ENCODE measurements at regions not wholly inside any gene's neighbourhood (a gene's known extent, or its start where the extent isn't known, plus 50 kb on each side); places are given as distances from the start of the nearest gene placed in this dataset.
"Not testable (repeated sequence)": the region's sequence is repeated elsewhere in the genome, so short reads cannot be mapped to it uniquely, and the experiment has no call there.

- no peak overlapping the region for H3K27ac Mint-ChIP-seq
- TF ChIP-seq, protein P1, sequence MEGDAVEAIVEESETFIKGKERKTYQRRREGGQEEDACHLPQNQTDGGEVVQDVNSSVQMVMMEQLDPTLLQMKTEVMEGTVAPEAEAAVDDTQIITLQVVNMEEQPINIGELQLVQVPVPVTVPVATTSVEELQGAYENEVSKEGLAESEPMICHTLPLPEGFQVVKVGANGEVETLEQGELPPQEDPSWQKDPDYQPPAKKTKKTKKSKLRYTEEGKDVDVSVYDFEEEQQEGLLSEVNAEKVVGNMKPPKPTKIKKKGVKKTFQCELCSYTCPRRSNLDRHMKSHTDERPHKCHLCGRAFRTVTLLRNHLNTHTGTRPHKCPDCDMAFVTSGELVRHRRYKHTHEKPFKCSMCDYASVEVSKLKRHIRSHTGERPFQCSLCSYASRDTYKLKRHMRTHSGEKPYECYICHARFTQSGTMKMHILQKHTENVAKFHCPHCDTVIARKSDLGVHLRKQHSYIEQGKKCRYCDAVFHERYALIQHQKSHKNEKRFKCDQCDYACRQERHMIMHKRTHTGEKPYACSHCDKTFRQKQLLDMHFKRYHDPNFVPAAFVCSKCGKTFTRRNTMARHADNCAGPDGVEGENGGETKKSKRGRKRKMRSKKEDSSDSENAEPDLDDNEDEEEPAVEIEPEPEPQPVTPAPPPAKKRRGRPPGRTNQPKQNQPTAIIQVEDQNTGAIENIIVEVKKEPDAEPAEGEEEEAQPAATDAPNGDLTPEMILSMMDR (IDR thresholded peaks at IDR 0.05): no peak
Observed at GRCh38 chr6:167235421-167236238, 55.5 kb upstream of the UNC93A start.

DNA sequence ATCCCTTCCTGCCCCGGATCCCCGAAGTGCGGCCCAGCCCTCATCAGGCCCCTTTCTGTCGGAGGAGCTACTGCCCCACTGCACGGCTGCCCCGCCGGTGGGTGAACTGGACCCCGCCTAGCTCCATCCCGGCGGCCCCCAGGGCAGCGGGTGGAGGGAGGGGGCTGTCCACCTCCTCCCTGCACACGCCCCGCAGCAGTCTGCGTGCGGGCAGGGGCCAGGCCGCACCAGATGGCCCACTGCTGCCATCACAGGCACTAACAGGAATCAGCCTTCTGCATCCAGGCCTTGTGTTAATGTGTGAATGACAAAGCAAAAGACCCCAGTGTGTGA lies 54.9 kb upstream of the UNC93A start:
- no peak overlapping the region for H3K4me3 Mint-ChIP-seq
- H3K9me3 Mint-ChIP-seq: peaks cover 41% of the 10 kb centered on the region
- H3K27ac Mint-ChIP-seq: no peak overlapping the region
- TF ChIP-seq, protein P1 (IDR thresholded peaks at IDR 0.05): no peak
- no peaks in the 10 kb centered on the region for H3K36me3 Mint-ChIP-seq (ENCODE audit: low read depth)
- no peaks in the 10 kb centered on the region for H3K4me1 Mint-ChIP-seq (ENCODE audit: low read depth)
- H3K27me3 Mint-ChIP-seq (ENCODE audit: insufficient read depth): no peaks in the 10 kb centered on the region
- no peak for DNase-seq

More at GRCh38 chr6:167235421-167236238, 55.5 kb upstream of the UNC93A start:
- no peak for DNase-seq
- no peak overlapping the region for H3K4me3 Mint-ChIP-seq
- no peaks in the 10 kb centered on the region for H3K36me3 Mint-ChIP-seq (ENCODE audit: low read depth)
- no peaks in the 10 kb centered on the region for H3K27me3 Mint-ChIP-seq (ENCODE audit: insufficient read depth)
- no peaks in the 10 kb centered on the region for H3K4me1 Mint-ChIP-seq (ENCODE audit: low read depth)
- H3K9me3 Mint-ChIP-seq: peaks cover 41% of the 10 kb centered on the region

DNA sequence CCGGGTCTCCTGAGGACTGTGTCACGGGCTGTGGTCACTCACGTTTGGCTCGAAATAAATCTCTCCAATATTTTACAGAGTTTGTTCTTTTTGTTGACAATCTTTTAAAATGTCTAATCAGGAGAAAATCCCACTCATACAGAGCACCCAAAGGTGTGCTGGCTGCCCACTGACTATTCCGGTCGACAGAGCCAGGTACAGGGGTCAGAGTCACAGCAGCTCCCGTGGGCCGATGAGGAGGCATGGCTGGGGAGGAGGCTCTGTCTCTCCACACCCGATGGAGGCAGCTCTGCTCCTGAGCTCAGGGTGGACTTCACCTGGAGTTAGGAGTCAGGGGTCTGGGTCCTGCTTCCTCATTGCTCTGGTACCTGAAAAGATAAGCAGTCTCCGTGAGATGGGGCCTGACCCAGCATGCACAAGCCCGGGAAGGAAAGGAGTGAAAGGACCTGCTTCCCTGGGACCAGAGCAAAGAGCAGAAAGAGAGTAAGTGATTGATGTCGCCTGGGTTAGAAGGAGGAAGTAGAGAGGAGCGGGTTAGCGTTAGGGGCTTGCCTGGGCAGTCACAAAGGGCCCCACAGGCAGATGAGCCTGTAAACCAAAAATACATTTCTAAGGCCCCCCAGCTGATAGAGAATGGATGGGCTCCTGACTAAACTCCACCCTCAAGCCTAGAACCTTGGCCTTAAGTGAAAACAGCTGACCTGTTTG lies 53.5 kb upstream of the UNC93A start:
- H3K36me3 Mint-ChIP-seq (ENCODE audit: low read depth): no peaks in the 10 kb centered on the region
- peaks cover 44% of the 10 kb centered on the region for H3K9me3 Mint-ChIP-seq
- H3K4me3 Mint-ChIP-seq: no peak overlapping the region
- DNase-seq: no peak
- TF ChIP-seq, protein P1 (IDR thresholded peaks at IDR 0.05): no peak
- no peak overlapping the region for H3K27ac Mint-ChIP-seq
- no peaks in the 10 kb centered on the region for H3K27me3 Mint-ChIP-seq (ENCODE audit: insufficient read depth)
- no peaks in the 10 kb centered on the region for H3K4me1 Mint-ChIP-seq (ENCODE audit: low read depth)

DNA sequence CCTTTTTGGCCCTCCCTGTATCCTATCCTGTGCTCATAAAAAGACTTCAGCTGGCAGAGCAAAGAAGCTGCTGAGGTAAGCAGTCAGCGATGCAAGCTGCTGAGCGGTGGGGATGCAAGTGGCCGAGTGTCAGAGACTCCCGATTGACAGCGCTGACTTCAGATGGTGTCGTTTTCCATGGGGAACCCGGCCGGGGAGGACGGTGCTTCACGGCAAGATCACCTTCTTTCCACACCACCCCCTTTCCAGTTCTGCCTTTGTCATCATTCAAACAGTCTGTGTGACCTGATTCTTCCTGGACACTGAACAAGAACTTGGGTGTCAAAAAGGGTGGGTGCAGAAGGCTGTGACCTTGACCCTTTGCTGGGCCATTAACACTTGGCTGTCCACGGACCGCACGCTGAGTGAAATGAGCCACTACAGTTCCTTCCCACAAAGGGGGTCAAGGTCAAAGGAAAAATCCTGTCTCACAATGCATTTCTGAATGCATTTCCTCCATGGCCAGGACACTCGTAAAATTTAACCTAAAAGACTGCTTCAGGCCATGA lies 52.9 kb upstream of the UNC93A start:
- Mint-ChIP-seq H3K36me3 (ENCODE audit: low read depth) (no peaks in the 10 kb centered on the region), H3K27ac (no peak overlapping the region), H3K4me3 (no peak overlapping the region), H3K4me1 (ENCODE audit: low read depth) (no peaks in the 10 kb centered on the region), H3K9me3 (peaks cover 45% of the 10 kb centered on the region), H3K27me3 (ENCODE audit: insufficient read depth) (no peaks in the 10 kb centered on the region)
- TF ChIP-seq, protein P1 (IDR thresholded peaks at IDR 0.05): no peak
- no peak for DNase-seq

DNA sequence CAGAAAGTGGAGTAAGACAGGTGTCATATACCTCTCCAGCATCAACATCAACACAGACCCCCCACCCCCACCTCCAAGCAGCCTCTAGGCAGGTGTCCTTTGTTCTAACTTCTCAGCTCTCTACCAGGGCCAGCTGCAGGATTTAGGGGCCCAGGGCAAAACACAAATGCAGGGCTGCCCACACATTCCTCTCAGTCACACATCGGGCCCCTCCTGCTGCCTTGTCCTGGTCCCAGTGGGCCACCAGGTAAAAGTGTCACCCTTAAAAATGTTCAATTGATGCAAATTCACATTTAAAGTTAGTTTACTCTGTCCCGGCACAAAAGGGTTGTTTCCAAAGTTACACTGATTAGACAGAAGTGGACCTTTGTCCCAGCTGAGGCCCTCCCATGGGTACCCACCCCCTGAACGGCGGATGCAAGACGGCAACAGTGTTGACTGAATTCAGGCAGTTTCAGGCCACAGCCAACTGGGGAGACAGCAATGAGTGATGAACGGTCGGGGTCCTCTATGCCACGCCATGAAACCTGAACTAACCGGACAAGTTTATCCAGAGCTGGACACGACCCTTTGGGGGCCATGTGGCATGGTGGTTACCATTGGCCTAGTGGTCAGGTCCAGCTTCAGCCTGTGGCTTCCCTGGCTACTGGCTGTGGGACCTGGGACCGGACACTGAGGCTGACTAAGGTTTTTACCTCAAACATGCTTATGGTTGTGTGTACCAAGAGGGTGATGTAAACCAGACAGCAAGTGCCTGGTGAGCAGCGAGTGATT lies 52.2 kb upstream of the UNC93A start:
- TF ChIP-seq, protein P1 (IDR thresholded peaks at IDR 0.05): no peak
- Mint-ChIP-seq H3K27me3 (ENCODE audit: insufficient read depth) (no peaks in the 10 kb centered on the region; the same call in 1 of the 2 replicates), H3K27ac (no peak overlapping the region), H3K9me3 (peaks cover 39% of the 10 kb centered on the region), H3K36me3 (ENCODE audit: low read depth) (no peaks in the 10 kb centered on the region), H3K4me1 (ENCODE audit: low read depth) (no peaks in the 10 kb centered on the region), H3K4me3 (no peak overlapping the region)
- no peak for DNase-seq

GRCh38 chr6:167239470-167239869 lies 51.6 kb upstream of the UNC93A start:
- H3K4me1 Mint-ChIP-seq (ENCODE audit: low read depth); H3K27me3 Mint-ChIP-seq (ENCODE audit: insufficient read depth); DNase-seq; H3K4me3 Mint-ChIP-seq; H3K27ac Mint-ChIP-seq; H3K36me3 Mint-ChIP-seq (ENCODE audit: low read depth): not testable (repeated sequence)
- peaks cover 43% of the 10 kb centered on the region for H3K9me3 Mint-ChIP-seq
